HS-5 (cell line): ENCODE measurements at regions not wholly inside any gene's neighbourhood (a gene's known extent, or its start where the extent isn't known, plus 50 kb on each side); places are given as distances from the start of the nearest gene placed in this dataset.

ENCODE experiments used
- DNase-seq: peaks from one replicate; pipeline ENCODE4 v3.0.0-alpha.2; 2012; ENCODE audit warnings: low read depth

GRCh38 chr11:115927823-115928329 lies 423.7 kb upstream of the CADM1 start:
- no peak for DNase-seq

GRCh38 chr11:115926601-115927000 lies 422.4 kb upstream of the CADM1 start:
- DNase-seq: no peak

GRCh38 chr11:115926138-115926537 lies 421.9 kb upstream of the CADM1 start:
- DNase-seq: no peak

GRCh38 chr11:115925568-115926090 lies 421.4 kb upstream of the CADM1 start:
- DNase-seq: no peak

- peak; percentile 23 for DNase-seq
Measured at GRCh38 chr11:115924744-115925567, 420.7 kb upstream of the CADM1 start.

GRCh38 chr11:115922876-115923275 lies 418.7 kb upstream of the CADM1 start:
- DNase-seq: no peak

GRCh38 chr11:115921986-115922385 lies 417.8 kb upstream of the CADM1 start:
- DNase-seq: no peak

GRCh38 chr11:115921540-115921939 lies 417.3 kb upstream of the CADM1 start:
- no peak for DNase-seq

- no peak for DNase-seq
Measured at GRCh38 chr11:115920841-115921480, 416.7 kb upstream of the CADM1 start.

GRCh38 chr11:115920092-115920461 lies 415.9 kb upstream of the CADM1 start:
- DNase-seq: no peak

- no peak for DNase-seq
Measured at GRCh38 chr11:115919341-115920091, 415.3 kb upstream of the CADM1 start.

GRCh38 chr11:115918576-115918975 lies 414.4 kb upstream of the CADM1 start:
- DNase-seq: no peak

GRCh38 chr11:115916608-115917007 lies 412.4 kb upstream of the CADM1 start:
- DNase-seq: no peak

- no peak for DNase-seq
Measured at GRCh38 chr11:115912484-115912945, 408.3 kb upstream of the CADM1 start.

GRCh38 chr11:115911613-115912346 lies 407.6 kb upstream of the CADM1 start:
- DNase-seq: no peak

GRCh38 chr11:115910379-115910778 lies 406.2 kb upstream of the CADM1 start:
- no peak for DNase-seq

- no peak for DNase-seq
Measured at GRCh38 chr11:115906171-115906570, 402.0 kb upstream of the CADM1 start.

GRCh38 chr11:115905341-115906000 lies 401.3 kb upstream of the CADM1 start:
- DNase-seq: no peak

GRCh38 chr11:115903179-115903578 lies 399.0 kb upstream of the CADM1 start:
- DNase-seq: no peak

GRCh38 chr11:115901069-115901468 lies 396.9 kb upstream of the CADM1 start:
- no peak for DNase-seq

- DNase-seq: no peak
Measured at GRCh38 chr11:115900111-115900510, 395.9 kb upstream of the CADM1 start.
